ENCODE measurements at regions not wholly inside any gene's neighbourhood (a gene's known extent, or its start where the extent isn't known, plus 50 kb on each side); places are given as distances from the start of the nearest gene placed in this dataset.

DNA sequence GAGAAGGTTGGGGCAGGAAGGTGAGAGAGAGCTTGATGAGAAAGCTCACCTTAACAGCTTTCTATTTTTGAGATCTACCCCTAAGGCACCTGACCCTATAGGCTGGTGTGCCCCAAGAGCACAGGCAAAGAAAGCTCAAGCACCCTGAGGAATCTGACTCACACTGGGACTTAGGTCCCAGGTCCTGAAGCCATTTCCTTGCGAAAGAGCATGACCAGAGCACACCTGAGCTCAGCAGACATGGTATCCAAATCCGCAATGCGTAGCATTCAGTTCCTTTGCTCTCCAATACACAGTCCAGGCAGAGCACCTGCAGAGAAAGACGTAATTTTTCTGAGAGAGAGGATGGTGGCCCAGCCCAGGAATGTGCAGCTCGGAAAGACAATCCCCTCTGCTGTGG lies 112.1 kb upstream of the LPP start:
- Histone ChIP-seq H3K36me3 (no peaks in the 10 kb centered on the region), H3K9ac (ENCODE audit: low read depth in 2 of 2, low read length in 2 of 2) (no peak overlapping the region), H3K4me1 (no peaks in the 10 kb centered on the region), H3K9me3 (no peaks in the 10 kb centered on the region), H3K4me3 (no peak overlapping the region), H3K27me3 (no peaks in the 10 kb centered on the region), H3K27ac (no peak overlapping the region)
- TF ChIP-seq, protein P1, sequence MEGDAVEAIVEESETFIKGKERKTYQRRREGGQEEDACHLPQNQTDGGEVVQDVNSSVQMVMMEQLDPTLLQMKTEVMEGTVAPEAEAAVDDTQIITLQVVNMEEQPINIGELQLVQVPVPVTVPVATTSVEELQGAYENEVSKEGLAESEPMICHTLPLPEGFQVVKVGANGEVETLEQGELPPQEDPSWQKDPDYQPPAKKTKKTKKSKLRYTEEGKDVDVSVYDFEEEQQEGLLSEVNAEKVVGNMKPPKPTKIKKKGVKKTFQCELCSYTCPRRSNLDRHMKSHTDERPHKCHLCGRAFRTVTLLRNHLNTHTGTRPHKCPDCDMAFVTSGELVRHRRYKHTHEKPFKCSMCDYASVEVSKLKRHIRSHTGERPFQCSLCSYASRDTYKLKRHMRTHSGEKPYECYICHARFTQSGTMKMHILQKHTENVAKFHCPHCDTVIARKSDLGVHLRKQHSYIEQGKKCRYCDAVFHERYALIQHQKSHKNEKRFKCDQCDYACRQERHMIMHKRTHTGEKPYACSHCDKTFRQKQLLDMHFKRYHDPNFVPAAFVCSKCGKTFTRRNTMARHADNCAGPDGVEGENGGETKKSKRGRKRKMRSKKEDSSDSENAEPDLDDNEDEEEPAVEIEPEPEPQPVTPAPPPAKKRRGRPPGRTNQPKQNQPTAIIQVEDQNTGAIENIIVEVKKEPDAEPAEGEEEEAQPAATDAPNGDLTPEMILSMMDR (IDR thresholded peaks at IDR 0.05): no peak
- intact Hi-C loops (cut with DNase I): no loop called here
- DNase-seq: no peak

DNA sequence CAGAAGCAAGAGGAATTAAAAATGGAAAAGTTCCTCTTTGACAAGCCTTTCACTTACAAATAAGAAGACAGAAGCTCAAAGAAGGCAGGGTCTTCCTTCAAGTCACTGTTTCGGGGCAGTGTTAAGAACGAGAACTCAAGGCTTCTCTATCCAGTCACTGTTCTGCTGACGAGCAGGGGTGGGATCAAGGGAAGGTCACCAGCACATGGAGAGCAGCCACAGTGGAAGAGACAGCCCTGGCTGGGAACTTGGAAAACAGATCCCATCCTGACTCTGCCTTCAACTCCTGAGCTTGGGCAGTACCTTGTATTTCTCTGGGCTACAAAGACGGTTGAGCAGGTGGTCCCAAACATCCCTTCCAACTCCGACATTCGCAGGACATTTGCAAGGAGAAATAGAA lies 111.5 kb upstream of the LPP start:
- TF ChIP-seq, protein P1 (IDR thresholded peaks at IDR 0.05): no peak
- no peak for DNase-seq
- intact Hi-C loops (cut with DNase I): no loop called here

DNA sequence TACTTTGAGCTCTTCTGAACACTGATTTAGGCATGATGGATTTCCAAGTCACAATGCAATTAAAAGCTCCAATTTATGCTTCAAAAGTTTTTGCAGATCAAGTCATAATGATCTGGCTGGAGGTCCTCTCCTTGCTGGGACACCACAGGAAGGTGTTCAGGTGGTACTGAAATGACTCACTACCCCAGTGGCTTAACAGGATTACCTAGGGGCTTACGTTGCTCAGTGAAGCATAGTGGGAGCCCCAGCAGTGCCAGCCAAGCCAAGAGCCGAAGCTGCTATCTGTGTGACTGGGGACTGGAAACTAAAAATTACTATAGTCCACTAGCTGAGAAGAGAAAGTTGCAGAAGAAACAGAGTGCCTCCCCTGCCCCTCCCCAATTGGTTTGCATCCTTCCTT lies 110.1 kb upstream of the LPP start:
- no peak for DNase-seq
- intact Hi-C loops (cut with DNase I): no loop called here
- Histone ChIP-seq H3K36me3 (no peaks in the 10 kb centered on the region), H3K27ac (no peak overlapping the region), H3K9me3 (no peaks in the 10 kb centered on the region), H3K4me3 (no peak overlapping the region), H3K27me3 (no peaks in the 10 kb centered on the region), H3K4me1 (no peaks in the 10 kb centered on the region), H3K9ac (ENCODE audit: low read depth in 2 of 2, low read length in 2 of 2) (no peak overlapping the region)
- TF ChIP-seq, protein P1 (IDR thresholded peaks at IDR 0.05): no peak

More for the DNA sequence above, 111.5 kb upstream of the LPP start:
- Histone ChIP-seq H3K9ac (ENCODE audit: low read depth in 2 of 2, low read length in 2 of 2) (no peak overlapping the region), H3K9me3 (no peaks in the 10 kb centered on the region), H3K4me3 (no peak overlapping the region), H3K4me1 (no peaks in the 10 kb centered on the region), H3K27me3 (no peaks in the 10 kb centered on the region), H3K36me3 (no peaks in the 10 kb centered on the region), H3K27ac (no peak overlapping the region)

GRCh38 chr3:188046561-188047211 lies 107.3 kb upstream of the LPP start:
- Histone ChIP-seq H3K9ac (ENCODE audit: low read depth in 2 of 2, low read length in 2 of 2) (no peak overlapping the region), H3K4me3 (no peak overlapping the region), H3K9me3 (no peaks in the 10 kb centered on the region), H3K27me3 (no peaks in the 10 kb centered on the region), H3K27ac (no peak overlapping the region), H3K4me1 (no peaks in the 10 kb centered on the region), H3K36me3 (no peaks in the 10 kb centered on the region)
- DNase-seq: no peak
- TF ChIP-seq, protein P1 (IDR thresholded peaks at IDR 0.05): no peak
- intact Hi-C loops (cut with DNase I): no loop called here

GRCh38 chr3:188047536-188047935 lies 106.4 kb upstream of the LPP start:
- no peaks in the 10 kb centered on the region for H3K36me3 ChIP-seq
- DNase-seq: no peak
- H3K4me1 ChIP-seq: no peaks in the 10 kb centered on the region
- H3K27me3 ChIP-seq: no peaks in the 10 kb centered on the region
- H3K9me3 ChIP-seq: no peaks in the 10 kb centered on the region
- no peak overlapping the region for H3K4me3 ChIP-seq
- H3K27ac ChIP-seq: no peak overlapping the region
- TF ChIP-seq, protein P1 (IDR thresholded peaks at IDR 0.05): no peak
- no peak overlapping the region for H3K9ac ChIP-seq (ENCODE audit: low read depth in 2 of 2, low read length in 2 of 2)
- intact Hi-C loops (cut with DNase I): no loop called here

All from colonic mucosa (tissue), 4 donors.